Activated B cell treated with CpG ODN at 0.5 μM for 24 hours (primary cell): ENCODE measurements at regions not wholly inside any gene's neighbourhood (a gene's known extent, or its start where the extent isn't known, plus 50 kb on each side); places are given as distances from the start of the nearest gene placed in this dataset.
"Not testable (repeated sequence)": the region's sequence is repeated elsewhere in the genome, so short reads cannot be mapped to it uniquely, and the experiment has no call there.

ENCODE experiments used
- ATAC-seq: fragments of 200-7000 bp; cut with Tn5 transposase; one replicate; pipeline ENCODE4 v1.10.0; 2021; ENCODE audit warnings: low read depth, mild to moderate bottlenecking, moderate library complexity
- CTCF ChIA-PET: fragments of 350-600 bp; sonication (Branson Sonifier 250); formaldehyde crosslinking; loops from one replicate; lab custom pipeline; 2021; ENCODE audit warnings: antibody characterized with exemption; lab: Charles Lee
- POLR2A ChIA-PET: fragments of 350-600 bp; sonication (Branson Sonifier 250); formaldehyde crosslinking; loops from one replicate; lab custom pipeline; 2021; ENCODE audit warnings: antibody characterized with exemption; lab: Charles Lee
- DNase-seq: peaks from one replicate; pipeline ENCODE4 v3.0.0; 2022
- H3K27ac Mint-ChIP-seq: one replicate; pipeline ENCODE4 v1.8.0; 2020; ENCODE audit warnings: mixed read lengths
- H3K27me3 Mint-ChIP-seq: one replicate; pipeline ENCODE4 v1.8.0; 2021; ENCODE audit warnings: mixed read lengths
- H3K36me3 Mint-ChIP-seq: one replicate; pipeline ENCODE4 v1.8.0; 2021; ENCODE audit warnings: low read depth, mixed read lengths
- H3K4me1 Mint-ChIP-seq: one replicate; pipeline ENCODE4 v1.8.0; 2021; ENCODE audit warnings: mixed read lengths
- H3K4me3 Mint-ChIP-seq: one replicate; pipeline ENCODE4 v1.8.0; 2020; ENCODE audit warnings: mild to moderate bottlenecking, mixed read lengths
- H3K9me3 Mint-ChIP-seq: one replicate; pipeline ENCODE4 v1.8.0; 2020; ENCODE audit warnings: mixed read lengths
- intact Hi-C: fragments of 100-400 bp; cut with micrococcal nuclease; formaldehyde crosslinking; loops from one replicate; pipeline ENCODE4 v1.15.1; 2024
- TF ChIP-seq, protein P1 (sequence below): fragments of 200-600 bp; IDR thresholded peaks from one replicate; pipeline ENCODE4 v1.8.0; 2022; ENCODE audit warnings: antibody characterized with exemption, mild to moderate bottlenecking

DNA sequence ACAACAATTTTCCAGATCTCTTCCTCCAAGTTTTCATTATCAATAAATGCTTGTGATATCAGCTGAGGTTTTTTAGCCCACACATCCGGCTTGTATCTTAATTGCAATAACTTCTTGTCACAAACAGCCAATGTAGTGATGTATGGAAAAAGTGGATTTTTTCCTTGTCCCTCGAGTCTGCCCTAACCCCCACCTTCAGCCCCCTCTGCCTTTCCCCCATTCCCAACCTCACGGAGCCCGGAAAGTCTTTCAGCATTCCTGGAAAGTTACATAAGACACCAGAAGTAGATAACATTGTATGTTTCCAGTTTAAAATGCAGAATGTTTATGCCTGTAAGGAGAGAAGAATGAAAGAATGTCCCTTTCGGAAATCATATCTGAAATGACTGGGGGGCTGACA, 179.2 kb upstream of the PHACTR1 start:
- POLR2A ChIA-PET, result no interaction called here
- intact Hi-C loops, result no loop called here

DNA sequence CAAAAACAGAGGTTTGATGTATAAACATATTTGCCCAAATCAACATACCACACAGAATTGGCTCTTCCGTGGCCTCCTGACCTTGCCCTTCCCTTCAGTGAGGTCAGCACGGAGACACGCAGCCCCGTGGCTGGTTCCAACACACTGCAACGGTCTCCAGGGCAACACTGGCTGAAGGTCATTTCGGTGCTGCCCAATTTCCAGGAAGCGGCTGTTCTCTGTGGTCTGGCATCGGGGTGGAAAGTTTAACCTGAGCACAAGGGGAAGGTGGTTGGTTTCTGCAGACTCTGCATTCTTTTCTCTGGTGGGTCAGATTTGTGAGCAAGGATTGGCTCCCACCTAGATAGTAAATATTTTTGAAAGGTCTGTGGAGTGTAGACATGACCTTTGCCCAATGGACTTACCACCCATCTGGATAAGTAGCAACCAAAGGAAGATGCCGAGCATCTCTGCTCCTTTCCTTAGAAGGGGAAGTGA, 177.6 kb upstream of the PHACTR1 start:
- H3K4me1 Mint-ChIP-seq, result no peaks in the 10 kb centered on the region
- POLR2A ChIA-PET, result no interaction called here

More for the DNA sequence above, 179.2 kb upstream of the PHACTR1 start:
- Mint-ChIP-seq H3K4me3 (no peak overlapping the region), H3K9me3 (no peaks in the 10 kb centered on the region), H3K36me3 (no peaks in the 10 kb centered on the region), H3K4me1 (no peaks in the 10 kb centered on the region), H3K27me3 (peaks cover 13% of the 10 kb centered on the region), H3K27ac (no peak overlapping the region)
- CTCF ChIA-PET, result no interaction called here
- TF ChIP-seq, protein P1, sequence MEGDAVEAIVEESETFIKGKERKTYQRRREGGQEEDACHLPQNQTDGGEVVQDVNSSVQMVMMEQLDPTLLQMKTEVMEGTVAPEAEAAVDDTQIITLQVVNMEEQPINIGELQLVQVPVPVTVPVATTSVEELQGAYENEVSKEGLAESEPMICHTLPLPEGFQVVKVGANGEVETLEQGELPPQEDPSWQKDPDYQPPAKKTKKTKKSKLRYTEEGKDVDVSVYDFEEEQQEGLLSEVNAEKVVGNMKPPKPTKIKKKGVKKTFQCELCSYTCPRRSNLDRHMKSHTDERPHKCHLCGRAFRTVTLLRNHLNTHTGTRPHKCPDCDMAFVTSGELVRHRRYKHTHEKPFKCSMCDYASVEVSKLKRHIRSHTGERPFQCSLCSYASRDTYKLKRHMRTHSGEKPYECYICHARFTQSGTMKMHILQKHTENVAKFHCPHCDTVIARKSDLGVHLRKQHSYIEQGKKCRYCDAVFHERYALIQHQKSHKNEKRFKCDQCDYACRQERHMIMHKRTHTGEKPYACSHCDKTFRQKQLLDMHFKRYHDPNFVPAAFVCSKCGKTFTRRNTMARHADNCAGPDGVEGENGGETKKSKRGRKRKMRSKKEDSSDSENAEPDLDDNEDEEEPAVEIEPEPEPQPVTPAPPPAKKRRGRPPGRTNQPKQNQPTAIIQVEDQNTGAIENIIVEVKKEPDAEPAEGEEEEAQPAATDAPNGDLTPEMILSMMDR, result no peak
- ATAC-seq (no peak), DNase-seq (no peak)

DNA sequence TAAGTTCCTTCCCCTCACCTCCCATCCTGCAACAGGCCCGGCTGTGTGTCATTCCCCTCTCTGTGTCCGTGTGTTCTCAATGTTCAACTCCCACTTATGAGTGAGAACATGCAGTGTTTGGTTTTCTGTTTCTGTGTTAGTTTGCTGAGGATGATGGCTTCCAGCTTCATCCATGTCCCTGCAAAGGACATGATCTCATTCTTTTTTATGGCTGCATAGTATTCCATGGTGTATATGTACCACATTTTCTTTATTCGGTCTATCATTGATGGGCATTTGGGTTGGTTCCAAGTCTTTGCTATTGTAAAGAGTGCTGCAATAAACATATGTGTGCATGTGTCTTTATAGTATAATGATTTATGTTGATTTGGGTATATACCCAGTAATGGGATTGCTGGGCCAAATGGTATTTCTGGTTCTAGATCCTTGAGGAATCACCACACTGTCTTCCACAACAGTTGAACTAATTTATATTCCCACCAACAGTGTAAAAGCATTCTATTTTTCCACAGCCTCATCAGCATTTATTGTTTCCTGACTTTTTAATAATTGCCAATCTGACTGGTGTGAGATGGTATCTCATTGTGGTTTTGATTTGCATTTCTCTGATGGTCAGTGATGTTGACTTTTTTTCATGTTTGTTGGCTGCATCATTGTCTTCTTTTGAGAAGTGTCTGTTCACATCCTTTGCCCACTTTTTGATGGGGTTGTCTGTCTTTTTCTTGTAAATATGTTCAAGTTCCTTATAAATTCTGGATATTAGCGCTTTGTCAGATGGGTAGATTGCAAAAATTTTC, 174.1 kb upstream of the PHACTR1 start:
- H3K4me3 Mint-ChIP-seq, H3K27ac Mint-ChIP-seq, H3K36me3 Mint-ChIP-seq, H3K9me3 Mint-ChIP-seq, CTCF ChIA-PET, POLR2A ChIA-PET, DNase-seq, intact Hi-C loops, H3K4me1 Mint-ChIP-seq, ATAC-seq: not testable (repeated sequence)
- peaks cover 19% of the 10 kb centered on the region for H3K27me3 Mint-ChIP-seq

More for the DNA sequence above, 177.6 kb upstream of the PHACTR1 start:
- peaks cover 15% of the 10 kb centered on the region for H3K27me3 Mint-ChIP-seq
- intact Hi-C loops, result no loop called here
- H3K27ac Mint-ChIP-seq, result no peak overlapping the region
- no peak overlapping the region for H3K4me3 Mint-ChIP-seq
- CTCF ChIA-PET, result no interaction called here
- no peak for ATAC-seq
- no peaks in the 10 kb centered on the region for H3K36me3 Mint-ChIP-seq
- DNase-seq, result no peak
- H3K9me3 Mint-ChIP-seq, result no peaks in the 10 kb centered on the region
- TF ChIP-seq, protein P1, result no peak

DNA sequence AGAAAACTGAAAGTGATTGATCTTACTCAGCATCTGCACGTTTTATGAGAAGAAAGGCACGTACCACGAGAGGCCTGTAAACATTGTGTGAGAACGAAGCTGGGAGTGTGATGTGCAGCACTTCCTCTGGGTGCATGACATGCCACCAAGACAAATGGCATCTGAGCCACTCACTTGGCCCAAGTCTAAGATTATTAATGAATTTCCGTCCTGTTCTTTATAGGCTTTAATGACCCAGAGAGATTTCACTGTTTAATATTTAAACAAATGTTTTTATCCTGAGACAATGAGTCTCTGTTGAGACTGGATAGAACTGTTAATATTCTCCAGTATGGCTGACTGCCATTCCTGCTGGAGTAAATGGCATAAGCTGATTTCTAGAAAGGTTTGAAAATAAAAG, 172.6 kb upstream of the PHACTR1 start:
- no peak overlapping the region for H3K4me3 Mint-ChIP-seq
- ATAC-seq, result no peak
- no peak for DNase-seq
- intact Hi-C loops, result no loop called here
- no peak overlapping the region for H3K27ac Mint-ChIP-seq
- ChIA-PET POLR2A (no interaction called here), CTCF (no interaction called here)
- TF ChIP-seq, protein P1, result no peak
- H3K4me1 Mint-ChIP-seq, result no peaks in the 10 kb centered on the region
- H3K9me3 Mint-ChIP-seq, result no peaks in the 10 kb centered on the region
- H3K36me3 Mint-ChIP-seq, result no peaks in the 10 kb centered on the region
- H3K27me3 Mint-ChIP-seq, result peaks cover 21% of the 10 kb centered on the region

DNA sequence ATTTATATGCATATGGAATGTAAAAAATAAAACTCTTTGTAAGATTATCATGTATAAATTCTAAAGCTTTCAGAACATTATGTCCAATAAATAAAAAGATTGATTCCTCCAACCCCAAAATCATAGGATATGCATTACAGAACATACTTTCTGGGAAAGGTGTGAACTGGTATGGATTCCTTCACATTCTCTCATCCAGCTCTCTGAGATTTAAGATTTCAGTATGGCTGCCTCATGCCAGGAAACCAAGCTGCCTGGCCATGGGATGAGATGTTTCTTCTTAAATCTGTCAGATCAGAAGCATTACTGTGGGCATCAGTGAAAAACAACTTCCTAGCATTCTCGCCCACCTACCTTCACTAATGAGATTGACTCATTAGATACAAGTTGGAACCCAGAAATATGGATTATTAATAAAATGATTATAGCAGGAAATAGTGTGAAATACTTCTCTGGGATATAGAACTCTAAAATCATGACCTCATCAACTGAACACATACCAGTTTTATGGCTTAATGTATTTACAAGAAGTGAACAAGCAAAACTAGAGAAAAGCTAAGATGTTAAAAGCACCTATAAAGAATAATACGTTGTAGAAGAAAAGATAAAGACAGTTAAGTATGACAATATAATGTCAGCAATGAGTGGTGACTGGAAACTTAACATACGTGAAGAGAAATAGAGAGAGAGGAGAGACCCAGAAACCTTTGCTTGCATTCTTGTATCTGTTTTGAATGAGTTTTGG, 171.6 kb upstream of the PHACTR1 start:
- ChIA-PET POLR2A (interaction anchor here (0.6 kb wide), 1 partner anchor 57 kb away, joined by 3 read pairs; no protein-coding TSS in a partner anchor), CTCF (no interaction called here)
- Mint-ChIP-seq H3K4me1 (no peaks in the 10 kb centered on the region), H3K4me3 (no peak overlapping the region), H3K9me3 (no peaks in the 10 kb centered on the region), H3K36me3 (no peaks in the 10 kb centered on the region), H3K27me3 (peaks cover 19% of the 10 kb centered on the region), H3K27ac (no peak overlapping the region)
- TF ChIP-seq, protein P1, result no peak
- intact Hi-C loops, result no loop called here
- ATAC-seq (no peak), DNase-seq (no peak)
